Left lung (tissue), 4 donors: ENCODE measurements at regions not wholly inside any gene's neighbourhood (a gene's known extent, or its start where the extent isn't known, plus 50 kb on each side); places are given as distances from the start of the nearest gene placed in this dataset.

Experiments
- ATAC-seq: fragments of 200-7000 bp; cut with Tn5 transposase; one replicate; pipeline ENCODE4 v1.9.1; 2020; ENCODE audit warnings: moderate library complexity
- DNase-seq, 4 donors: peaks; one replicate each; pipeline ENCODE4 v3.0.0-alpha.2; 2013 to 2020
- H3K27ac ChIP-seq, 2 donors: fragments of 200-600 bp; sonication (generic) in 1 of 2; one replicate each; pipeline versions ENCODE4 v1.5.0 to v1.8.0; 2020 to 2021
- H3K27me3 ChIP-seq, 2 donors: fragments of 200-600 bp; sonication (generic) in 1 of 2; one replicate each; pipeline versions ENCODE4 v1.5.0 to v1.8.0; 2020 to 2021
- H3K36me3 ChIP-seq, 2 donors: fragments of 200-600 bp; sonication (generic) in 1 of 2; one replicate each; pipeline versions ENCODE4 v1.5.0 to v1.8.0; 2020 to 2021
- H3K4me1 ChIP-seq, 2 donors: fragments of 200-600 bp; one replicate each; pipeline ENCODE4 v1.8.0; 2021
- H3K4me3 ChIP-seq, 2 donors: fragments of 200-600 bp; sonication (generic) in 1 of 2; one replicate each; pipeline versions ENCODE4 v1.5.0 to v1.8.0; 2020 to 2021; ENCODE audit warnings: mild to moderate bottlenecking in 1 of 2
- H3K9me3 ChIP-seq, 2 donors: fragments of 200-600 bp; sonication (generic) in 1 of 2; one replicate each; pipeline versions ENCODE4 v1.5.0 to v1.8.0; 2020 to 2021
- CTCF ChIP-seq, 2 donors: fragments of 200-600 bp; sonication (generic) in 1 of 2; IDR thresholded peaks; one replicate each; pipeline versions ENCODE4 v1.5.0 to v1.8.0; 2021; ENCODE audit warnings: antibody characterized with exemption in 2 of 2
- intact Hi-C, 2 donors: fragments of 100-400 bp; cut with DNase I; formaldehyde crosslinking; loops; one replicate each; pipeline versions ENCODE4 v1.11.2 to v1.14.2; 2022
- donor health status: DM: no; HTN: yes; CAD: no.
- donor health status: DM: no; HTN: no; CAD: no.

GRCh38 chrX:44470816-44471215 lies 71.8 kb downstream of the FUNDC1 start:
- no peak for ATAC-seq
- Histone ChIP-seq H3K36me3 (no peaks in the 10 kb centered on the region), H3K4me1 (no peaks in the 10 kb centered on the region), H3K4me3 (no peak overlapping the region), H3K9me3 (no peaks in the 10 kb centered on the region), H3K27ac (no peak overlapping the region), H3K27me3 (no peaks in the 10 kb centered on the region)
- intact Hi-C loops: no loop called here
- DNase-seq: no peak
- TF ChIP-seq CTCF (IDR thresholded peaks at IDR 0.05): no peak

- peak; percentile 66 for ATAC-seq
- intact Hi-C loops: no loop called here
- peak in 2 of 4 donors; percentile 33 to 35 for DNase-seq
- H3K4me3 ChIP-seq: no peak overlapping the region
- no peak overlapping the region for H3K27ac ChIP-seq
- H3K36me3 ChIP-seq: no peaks in the 10 kb centered on the region
- H3K27me3 ChIP-seq: peaks cover 0 to 3% of the 10 kb centered on the region in 2 donors
- no peaks in the 10 kb centered on the region for H3K9me3 ChIP-seq
- TF ChIP-seq CTCF (IDR thresholded peaks at IDR 0.05): no peak
- H3K4me1 ChIP-seq: peaks cover 0 to 3% of the 10 kb centered on the region in 2 donors
Measured at GRCh38 chrX:44462850-44463249, 79.8 kb downstream of the FUNDC1 start.

GRCh38 chrX:44459501-44459900 lies 83.2 kb downstream of the FUNDC1 start:
- intact Hi-C loops: no loop called here
- Histone ChIP-seq H3K9me3 (no peaks in the 10 kb centered on the region), H3K4me3 (no peak overlapping the region), H3K27me3 (peaks cover 0 to 3% of the 10 kb centered on the region in 2 donors), H3K27ac (no peak overlapping the region), H3K4me1 (peaks cover 0 to 3% of the 10 kb centered on the region in 2 donors), H3K36me3 (no peaks in the 10 kb centered on the region)
- no peak for ATAC-seq
- no peak for TF ChIP-seq CTCF (IDR thresholded peaks at IDR 0.05)
- DNase-seq: no peak

- H3K27me3 ChIP-seq: peaks cover 0 to 3% of the 10 kb centered on the region in 2 donors
- intact Hi-C loops: no loop called here
- H3K27ac ChIP-seq: no peak overlapping the region
- H3K9me3 ChIP-seq: no peaks in the 10 kb centered on the region
- H3K4me3 ChIP-seq: no peak overlapping the region
- no peaks in the 10 kb centered on the region for H3K36me3 ChIP-seq
- ATAC-seq (no peak), DNase-seq (no peak)
- TF ChIP-seq CTCF (IDR thresholded peaks at IDR 0.05): no peak
- no peaks in the 10 kb centered on the region for H3K4me1 ChIP-seq
Measured at GRCh38 chrX:44456685-44457084, 86.0 kb downstream of the FUNDC1 start.

GRCh38 chrX:44451056-44451455 lies 91.6 kb downstream of the FUNDC1 start:
- H3K9me3 ChIP-seq: no peaks in the 10 kb centered on the region
- H3K27me3 ChIP-seq: no peaks in the 10 kb centered on the region
- DNase-seq (no peak), ATAC-seq (no peak)
- H3K4me3 ChIP-seq: no peak overlapping the region
- no peak overlapping the region for H3K27ac ChIP-seq
- intact Hi-C loops: no loop called here
- no peak for TF ChIP-seq CTCF (IDR thresholded peaks at IDR 0.05)
- no peaks in the 10 kb centered on the region for H3K4me1 ChIP-seq
- H3K36me3 ChIP-seq: no peaks in the 10 kb centered on the region
